ENCODE measurements at regions not wholly inside any gene's neighbourhood (a gene's known extent, or its start where the extent isn't known, plus 50 kb on each side); places are given as distances from the start of the nearest gene placed in this dataset.

GRCh38 chr5:163645421-163646416, 140.3 kb downstream of the MAT2B start:
- Mint-ChIP-seq H3K27ac (no peak overlapping the region), H3K4me1 (no peaks in the 10 kb centered on the region), H3K4me3 (no peak overlapping the region), H3K36me3 (no peaks in the 10 kb centered on the region), H3K9me3 (peaks cover 4% of the 10 kb centered on the region)
- DNase-seq (ENCODE audit: low spot score in 2 of 2) (no peak), ATAC-seq (no peak)

- ATAC-seq (no peak), DNase-seq (ENCODE audit: low spot score in 2 of 2) (no peak)
- Mint-ChIP-seq H3K27ac (no peak overlapping the region), H3K36me3 (no peaks in the 10 kb centered on the region), H3K4me1 (no peaks in the 10 kb centered on the region), H3K4me3 (no peak overlapping the region), H3K9me3 (peaks cover 9% of the 10 kb centered on the region)
Observed at GRCh38 chr5:163649514-163649913, 144.1 kb downstream of the MAT2B start.

DNA sequence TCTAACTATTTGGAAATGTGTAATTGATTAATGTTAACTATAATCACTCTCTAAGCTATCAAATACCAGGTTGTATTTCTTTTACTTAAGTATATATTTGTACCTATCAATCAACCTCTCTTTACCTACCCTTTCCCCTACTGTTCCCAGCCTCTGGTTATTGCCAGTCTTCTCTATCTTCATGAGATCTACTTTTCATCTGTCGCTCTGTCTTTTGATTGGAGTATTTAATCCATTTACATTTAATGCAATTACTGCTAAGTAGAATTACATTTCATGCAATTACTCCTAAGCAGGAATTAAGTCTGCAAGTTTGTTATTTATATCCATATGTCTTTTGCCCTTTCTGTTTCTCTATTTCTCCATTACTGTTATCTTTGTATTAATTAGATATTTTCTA, 148.1 kb downstream of the MAT2B start:
- no peaks in the 10 kb centered on the region for H3K4me1 Mint-ChIP-seq
- H3K4me3 Mint-ChIP-seq, result no peak overlapping the region
- ATAC-seq (no peak), DNase-seq (ENCODE audit: low spot score in 2 of 2) (no peak)
- H3K9me3 Mint-ChIP-seq, result peaks cover 7% of the 10 kb centered on the region
- no peak overlapping the region for H3K27ac Mint-ChIP-seq
- H3K36me3 Mint-ChIP-seq, result no peaks in the 10 kb centered on the region

GRCh38 chr5:163658702-163659567, 153.5 kb downstream of the MAT2B start:
- Mint-ChIP-seq H3K4me3 (no peak overlapping the region), H3K27ac (no peak overlapping the region), H3K9me3 (no peaks in the 10 kb centered on the region), H3K4me1 (no peaks in the 10 kb centered on the region), H3K36me3 (no peaks in the 10 kb centered on the region)
- ATAC-seq (no peak), DNase-seq (ENCODE audit: low spot score in 2 of 2) (no peak)

GRCh38 chr5:163659568-163659902, 154.1 kb downstream of the MAT2B start:
- Mint-ChIP-seq H3K4me3 (no peak overlapping the region), H3K27ac (no peak overlapping the region), H3K9me3 (no peaks in the 10 kb centered on the region), H3K4me1 (no peaks in the 10 kb centered on the region), H3K36me3 (no peaks in the 10 kb centered on the region)
- ATAC-seq (no peak), DNase-seq (ENCODE audit: low spot score in 2 of 2) (no peak)

DNA sequence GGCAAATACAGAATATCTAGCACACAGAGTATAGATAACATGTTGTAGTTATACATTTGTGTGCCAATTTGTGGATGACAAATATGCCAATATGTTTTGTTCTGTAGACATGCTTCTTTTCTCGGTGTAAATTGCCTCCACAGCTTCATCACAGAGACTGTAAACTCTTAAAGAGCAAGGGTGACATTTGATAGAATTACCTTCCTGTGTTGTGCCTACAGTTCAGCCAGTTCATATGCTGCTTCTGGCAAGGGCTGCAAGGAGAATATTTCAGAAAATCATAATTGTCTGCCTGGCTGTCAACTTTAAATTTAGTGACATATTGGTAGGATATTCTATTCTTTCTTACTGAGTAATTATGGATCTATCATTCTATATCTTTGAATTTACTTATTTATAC, 155.1 kb downstream of the MAT2B start:
- no peaks in the 10 kb centered on the region for H3K36me3 Mint-ChIP-seq
- no peaks in the 10 kb centered on the region for H3K4me1 Mint-ChIP-seq
- H3K27ac Mint-ChIP-seq, result no peak overlapping the region
- DNase-seq (ENCODE audit: low spot score in 2 of 2) (no peak), ATAC-seq (no peak)
- no peak overlapping the region for H3K4me3 Mint-ChIP-seq
- H3K9me3 Mint-ChIP-seq, result no peaks in the 10 kb centered on the region

DNA sequence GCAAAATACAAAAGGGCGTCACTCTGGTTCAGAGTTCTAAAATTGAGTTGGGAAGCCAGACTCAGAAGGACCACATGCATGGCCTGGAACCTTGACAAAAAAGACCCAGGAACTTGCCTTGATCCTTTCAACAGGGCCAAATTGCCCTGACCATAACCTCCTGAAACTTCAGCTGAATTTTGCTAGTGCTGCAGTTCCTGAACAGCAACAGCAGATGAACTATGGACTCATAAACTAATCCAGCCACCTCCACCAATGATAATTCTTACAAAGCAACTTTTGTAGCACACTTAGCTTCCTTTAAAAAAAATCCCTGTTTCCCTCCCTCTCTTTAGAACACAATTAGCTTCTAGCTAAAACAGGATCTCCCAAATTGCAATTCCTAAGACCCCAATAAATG, 155.9 kb downstream of the MAT2B start:
- Mint-ChIP-seq H3K4me3 (no peak overlapping the region), H3K27ac (no peak overlapping the region), H3K9me3 (no peaks in the 10 kb centered on the region), H3K36me3 (no peaks in the 10 kb centered on the region), H3K4me1 (no peaks in the 10 kb centered on the region)
- ATAC-seq, result no peak
- no peak for DNase-seq (ENCODE audit: low spot score in 2 of 2)

GRCh38 chr5:163670036-163670435, 164.6 kb downstream of the MAT2B start:
- Mint-ChIP-seq H3K4me3 (no peak overlapping the region), H3K36me3 (no peaks in the 10 kb centered on the region), H3K4me1 (no peaks in the 10 kb centered on the region), H3K9me3 (no peaks in the 10 kb centered on the region), H3K27ac (no peak overlapping the region)
- ATAC-seq (no peak), DNase-seq (ENCODE audit: low spot score in 2 of 2) (no peak)

DNA sequence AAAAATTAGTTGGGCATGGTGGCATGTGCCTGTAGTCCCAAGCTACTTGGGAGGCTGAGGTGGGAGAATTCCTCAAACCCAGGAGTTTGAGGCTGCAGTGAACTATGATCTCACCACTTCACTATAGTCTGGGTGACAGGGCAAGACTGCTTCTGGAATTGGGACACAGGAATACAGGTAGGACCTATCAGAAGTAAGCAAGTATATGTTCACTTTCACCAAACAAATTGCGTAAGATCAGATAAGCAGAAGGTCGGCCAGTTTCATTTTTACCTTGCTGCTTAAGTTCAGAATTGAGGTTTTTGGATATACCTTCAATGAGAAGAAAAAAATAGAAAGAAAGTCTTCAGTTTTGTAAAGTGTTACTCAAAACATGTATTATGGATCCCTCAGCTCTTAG, 171.7 kb downstream of the MAT2B start:
- no peaks in the 10 kb centered on the region for H3K9me3 Mint-ChIP-seq
- no peaks in the 10 kb centered on the region for H3K4me1 Mint-ChIP-seq
- no peak overlapping the region for H3K4me3 Mint-ChIP-seq
- DNase-seq (ENCODE audit: low spot score in 2 of 2) (no peak), ATAC-seq (no peak)
- H3K36me3 Mint-ChIP-seq, result no peaks in the 10 kb centered on the region
- H3K27ac Mint-ChIP-seq, result no peak overlapping the region

DNA sequence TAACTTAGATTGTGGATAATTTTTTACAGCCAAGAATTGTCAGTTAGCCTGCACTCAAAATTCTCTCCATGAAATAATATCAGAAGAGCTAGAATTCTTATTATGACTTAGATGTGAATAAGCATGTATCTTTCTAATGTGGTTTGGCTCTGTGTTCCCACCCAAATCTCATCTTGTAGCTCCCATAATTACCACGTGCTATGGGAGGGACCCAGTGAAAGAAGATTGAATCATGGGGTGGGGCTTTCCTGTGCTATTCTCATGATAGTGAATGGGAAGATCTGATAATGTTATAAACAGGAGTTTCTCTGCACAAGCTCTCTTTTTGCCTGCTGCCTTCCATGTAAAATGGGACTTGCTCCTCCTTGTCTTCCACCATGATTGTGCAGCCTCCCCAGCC, 176.8 kb downstream of the MAT2B start:
- no peaks in the 10 kb centered on the region for H3K36me3 Mint-ChIP-seq
- no peak overlapping the region for H3K27ac Mint-ChIP-seq
- H3K4me1 Mint-ChIP-seq, result no peaks in the 10 kb centered on the region
- DNase-seq (ENCODE audit: low spot score in 2 of 2) (no peak), ATAC-seq (no peak)
- no peak overlapping the region for H3K4me3 Mint-ChIP-seq
- no peaks in the 10 kb centered on the region for H3K9me3 Mint-ChIP-seq

GRCh38 chr5:163687414-163687813, 182.0 kb downstream of the MAT2B start:
- ATAC-seq (no peak), DNase-seq (ENCODE audit: low spot score in 2 of 2) (no peak)
- Mint-ChIP-seq H3K36me3 (no peaks in the 10 kb centered on the region), H3K27ac (no peak overlapping the region), H3K4me1 (no peaks in the 10 kb centered on the region), H3K9me3 (no peaks in the 10 kb centered on the region), H3K4me3 (no peak overlapping the region)

GRCh38 chr5:163692091-163692490, 186.7 kb downstream of the MAT2B start:
- no peak overlapping the region for H3K27ac Mint-ChIP-seq
- H3K4me3 Mint-ChIP-seq, result no peak overlapping the region
- no peaks in the 10 kb centered on the region for H3K36me3 Mint-ChIP-seq
- H3K9me3 Mint-ChIP-seq, result no peaks in the 10 kb centered on the region
- ATAC-seq (no peak), DNase-seq (ENCODE audit: low spot score in 2 of 2) (no peak)
- H3K4me1 Mint-ChIP-seq, result no peaks in the 10 kb centered on the region

GRCh38 chr5:163695830-163696578, 190.6 kb downstream of the MAT2B start:
- H3K27ac Mint-ChIP-seq, result no peak overlapping the region
- ATAC-seq (peak; percentile 82), DNase-seq (ENCODE audit: low spot score in 2 of 2) (no peak)
- no peaks in the 10 kb centered on the region for H3K4me1 Mint-ChIP-seq
- no peaks in the 10 kb centered on the region for H3K36me3 Mint-ChIP-seq
- no peaks in the 10 kb centered on the region for H3K9me3 Mint-ChIP-seq
- no peak overlapping the region for H3K4me3 Mint-ChIP-seq

GRCh38 chr5:163696579-163696887, 191.1 kb downstream of the MAT2B start:
- DNase-seq (ENCODE audit: low spot score in 2 of 2), result no peak
- Mint-ChIP-seq H3K4me3 (no peak overlapping the region), H3K27ac (no peak overlapping the region), H3K9me3 (no peaks in the 10 kb centered on the region), H3K4me1 (no peaks in the 10 kb centered on the region), H3K36me3 (no peaks in the 10 kb centered on the region)
- ATAC-seq, result no peak

- no peaks in the 10 kb centered on the region for H3K36me3 Mint-ChIP-seq
- DNase-seq (ENCODE audit: low spot score in 2 of 2) (no peak), ATAC-seq (no peak)
- H3K27ac Mint-ChIP-seq, result no peak overlapping the region
- no peaks in the 10 kb centered on the region for H3K9me3 Mint-ChIP-seq
- no peaks in the 10 kb centered on the region for H3K4me1 Mint-ChIP-seq
- no peak overlapping the region for H3K4me3 Mint-ChIP-seq
Observed at GRCh38 chr5:163706053-163706771, 200.8 kb downstream of the MAT2B start.
